Skeletal muscle tissue (tissue), 3 donors: ENCODE measurements at regions not wholly inside any gene's neighbourhood (a gene's known extent, or its start where the extent isn't known, plus 50 kb on each side); places are given as distances from the start of the nearest gene placed in this dataset.

Experiments
- H3K27ac ChIP-seq: one replicate; pipeline ENCODE4 v1.7.0; 2013; ENCODE audit warnings: mild to moderate bottlenecking, low read depth, low read length, inconsistent platforms
- H3K27me3 ChIP-seq, 3 donors: one replicate each; pipeline ENCODE4 v1.7.0; 2013; ENCODE audit warnings: low read length in 3 of 3; ENCODE audit not compliant: control insufficient read depth in 3 of 3, insufficient read depth in 3 of 3
- H3K36me3 ChIP-seq, 3 donors: one replicate each; pipeline ENCODE4 v1.7.0; 2013; ENCODE audit warnings: low read length in 3 of 3; ENCODE audit not compliant: control insufficient read depth in 3 of 3, insufficient read depth in 3 of 3
- H3K4me1 ChIP-seq, 3 donors: one replicate each; pipeline ENCODE4 v1.7.0; 2013; ENCODE audit warnings: low read length in 3 of 3, mild to moderate bottlenecking in 3 of 3; ENCODE audit not compliant: control insufficient read depth in 3 of 3, insufficient read depth in 3 of 3
- H3K4me3 ChIP-seq, 3 donors: one replicate each; pipeline ENCODE4 v1.7.0; 2013; ENCODE audit warnings: low read length in 3 of 3
- H3K9ac ChIP-seq, 3 donors: one replicate each; pipeline ENCODE4 v1.7.0; 2013; ENCODE audit warnings: low read length in 3 of 3, mild to moderate bottlenecking in 3 of 3, moderate library complexity in 2 of 3, low read depth in 1 of 3
- H3K9me3 ChIP-seq, 3 donors: one replicate each; pipeline ENCODE4 v1.7.0; 2013; ENCODE audit warnings: low read length in 3 of 3; ENCODE audit not compliant: control insufficient read depth in 3 of 3
- donor health status: Osteomylitis.

- Histone ChIP-seq H3K27me3 (no peaks in the 10 kb centered on the region), H3K9ac (no peak overlapping the region), H3K27ac (no peak overlapping the region), H3K9me3 (no peaks in the 10 kb centered on the region), H3K36me3 (no peaks in the 10 kb centered on the region), H3K4me3 (no peak overlapping the region), H3K4me1 (no peaks in the 10 kb centered on the region)
These were observed 734.5 kb upstream of the CADM2 start for GRCh38 chr3:84224262-84224661.

DNA sequence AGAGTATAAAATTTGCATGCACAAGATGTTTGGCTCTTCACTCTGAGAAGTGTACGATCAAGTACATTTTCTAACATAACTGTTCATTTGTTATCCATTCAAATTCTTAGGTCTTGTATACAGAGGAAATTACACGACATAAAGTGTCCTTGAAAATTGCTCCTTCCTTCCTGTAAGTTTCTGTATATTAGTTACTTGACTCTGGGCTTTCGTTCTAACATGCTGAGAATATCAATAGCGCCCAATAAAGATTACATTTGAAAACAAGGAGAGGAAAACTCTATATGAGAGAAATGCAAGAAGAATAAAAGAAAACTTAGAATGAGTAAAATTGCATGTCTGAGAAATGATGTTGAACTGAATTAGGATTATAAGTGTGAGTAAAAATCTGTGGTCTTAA lies 722.5 kb upstream of the CADM2 start:
- Histone ChIP-seq H3K36me3 (no peaks in the 10 kb centered on the region), H3K4me1 (no peaks in the 10 kb centered on the region), H3K27me3 (no peaks in the 10 kb centered on the region), H3K9ac (no peak overlapping the region), H3K27ac (no peak overlapping the region), H3K9me3 (no peaks in the 10 kb centered on the region), H3K4me3 (no peak overlapping the region)

DNA sequence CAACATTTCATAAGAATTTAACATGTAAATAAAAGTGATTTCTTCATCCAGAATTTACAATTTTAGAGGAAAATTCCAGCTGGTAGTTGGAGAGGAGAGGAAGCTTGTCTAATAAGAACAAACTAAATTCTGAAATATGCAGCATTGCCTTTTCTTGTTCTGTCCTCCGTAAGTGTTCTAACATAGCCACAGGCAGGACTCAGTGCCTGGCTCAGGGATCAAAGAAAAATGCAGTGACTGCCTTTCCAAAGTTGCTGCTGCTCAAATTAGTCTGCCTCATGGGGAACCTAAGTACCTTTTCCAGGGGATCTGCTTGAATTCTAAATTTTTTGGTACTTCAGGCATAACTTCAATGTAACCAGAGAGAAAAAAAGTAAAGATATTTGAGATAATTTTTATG lies 713.0 kb upstream of the CADM2 start:
- Histone ChIP-seq H3K36me3 (no peaks in the 10 kb centered on the region), H3K4me1 (no peaks in the 10 kb centered on the region), H3K4me3 (no peak overlapping the region), H3K27me3 (no peaks in the 10 kb centered on the region), H3K27ac (no peak overlapping the region), H3K9ac (no peak overlapping the region), H3K9me3 (no peaks in the 10 kb centered on the region)

GRCh38 chr3:84260596-84260995 lies 698.2 kb upstream of the CADM2 start:
- Histone ChIP-seq H3K27me3 (no peaks in the 10 kb centered on the region), H3K4me1 (no peaks in the 10 kb centered on the region), H3K4me3 (no peak overlapping the region), H3K9ac (no peak overlapping the region), H3K9me3 (no peaks in the 10 kb centered on the region), H3K36me3 (no peaks in the 10 kb centered on the region), H3K27ac (no peak overlapping the region)

GRCh38 chr3:84265768-84266167 lies 693.0 kb upstream of the CADM2 start:
- H3K4me1 ChIP-seq = no peaks in the 10 kb centered on the region
- H3K36me3 ChIP-seq = no peaks in the 10 kb centered on the region
- no peak overlapping the region for H3K9ac ChIP-seq
- peaks cover 0 to 1% (median 0%) of the 10 kb centered on the region in 3 donors for H3K9me3 ChIP-seq
- H3K27me3 ChIP-seq = no peaks in the 10 kb centered on the region
- H3K27ac ChIP-seq = no peak overlapping the region
- H3K4me3 ChIP-seq = no peak overlapping the region

GRCh38 chr3:84275532-84275931 lies 683.3 kb upstream of the CADM2 start:
- H3K4me3 ChIP-seq = no peak overlapping the region
- H3K27ac ChIP-seq = no peak overlapping the region
- no peak overlapping the region for H3K9ac ChIP-seq
- no peaks in the 10 kb centered on the region for H3K36me3 ChIP-seq
- no peaks in the 10 kb centered on the region for H3K9me3 ChIP-seq
- H3K27me3 ChIP-seq = no peaks in the 10 kb centered on the region
- no peaks in the 10 kb centered on the region for H3K4me1 ChIP-seq

GRCh38 chr3:84277562-84278224 lies 681.1 kb upstream of the CADM2 start:
- H3K36me3 ChIP-seq = no peaks in the 10 kb centered on the region
- no peaks in the 10 kb centered on the region for H3K4me1 ChIP-seq
- H3K9ac ChIP-seq = no peak overlapping the region
- H3K4me3 ChIP-seq = no peak overlapping the region
- no peaks in the 10 kb centered on the region for H3K27me3 ChIP-seq
- no peak overlapping the region for H3K27ac ChIP-seq
- no peaks in the 10 kb centered on the region for H3K9me3 ChIP-seq

GRCh38 chr3:84292128-84292527 lies 666.7 kb upstream of the CADM2 start:
- Histone ChIP-seq H3K4me1 (no peaks in the 10 kb centered on the region), H3K27me3 (no peaks in the 10 kb centered on the region), H3K27ac (no peak overlapping the region), H3K9me3 (no peaks in the 10 kb centered on the region), H3K4me3 (no peak overlapping the region), H3K9ac (no peak overlapping the region), H3K36me3 (no peaks in the 10 kb centered on the region)

DNA sequence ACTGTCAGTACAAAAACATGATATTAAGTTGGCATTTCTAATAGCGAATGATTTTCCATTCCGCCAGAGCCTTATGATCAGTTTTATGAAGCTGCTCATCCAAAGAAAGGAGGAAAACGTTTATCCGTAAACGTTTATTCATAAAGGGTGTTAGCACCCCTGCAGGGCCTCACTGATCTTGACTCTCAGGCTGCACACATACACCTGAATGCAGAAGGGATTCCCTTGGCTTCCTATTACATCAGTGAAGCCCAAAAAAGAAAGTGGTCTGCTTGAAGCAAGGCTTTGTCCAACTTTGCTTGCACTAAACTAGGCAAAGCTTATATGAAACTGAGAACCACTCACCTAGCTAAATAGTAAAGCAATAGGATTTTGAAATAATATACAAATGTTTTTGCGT lies 659.5 kb upstream of the CADM2 start:
- H3K4me3 ChIP-seq = no peak overlapping the region
- no peaks in the 10 kb centered on the region for H3K4me1 ChIP-seq
- no peak overlapping the region for H3K9ac ChIP-seq
- H3K9me3 ChIP-seq = no peaks in the 10 kb centered on the region
- H3K36me3 ChIP-seq = no peaks in the 10 kb centered on the region
- no peak overlapping the region for H3K27ac ChIP-seq
- H3K27me3 ChIP-seq = no peaks in the 10 kb centered on the region

- Histone ChIP-seq H3K36me3 (no peaks in the 10 kb centered on the region), H3K9me3 (no peaks in the 10 kb centered on the region), H3K27ac (no peak overlapping the region), H3K4me1 (no peaks in the 10 kb centered on the region), H3K9ac (no peak overlapping the region), H3K4me3 (no peak overlapping the region), H3K27me3 (no peaks in the 10 kb centered on the region)
These were observed 654.6 kb upstream of the CADM2 start for GRCh38 chr3:84304214-84304613.

DNA sequence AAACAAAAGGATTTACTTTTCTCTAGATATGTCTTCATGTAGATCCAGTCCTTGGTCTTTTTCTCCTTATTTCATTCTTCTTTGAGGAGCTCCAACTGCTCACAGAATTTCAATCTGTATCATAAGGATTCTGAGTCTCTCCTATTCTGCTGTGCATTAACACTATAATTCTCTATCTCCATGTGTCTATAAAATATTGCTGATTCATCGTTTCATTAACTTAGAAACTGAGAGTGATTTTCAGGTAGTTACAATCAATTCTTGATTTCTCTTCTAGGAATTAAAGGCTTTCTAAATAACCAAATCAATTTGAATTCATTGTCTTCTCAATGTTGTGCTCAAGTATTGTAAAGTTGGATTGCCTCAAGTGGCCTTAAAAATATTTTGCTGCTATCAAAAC lies 651.5 kb upstream of the CADM2 start:
- H3K4me3 ChIP-seq = no peak overlapping the region
- no peaks in the 10 kb centered on the region for H3K27me3 ChIP-seq
- H3K4me1 ChIP-seq = no peaks in the 10 kb centered on the region
- H3K36me3 ChIP-seq = no peaks in the 10 kb centered on the region
- H3K9me3 ChIP-seq = no peaks in the 10 kb centered on the region
- H3K9ac ChIP-seq = no peak overlapping the region
- no peak overlapping the region for H3K27ac ChIP-seq
